ENCODE measurements at regions not wholly inside any gene's neighbourhood (a gene's known extent, or its start where the extent isn't known, plus 50 kb on each side); places are given as distances from the start of the nearest gene placed in this dataset.

GRCh38 chr12:33562401-33562800, 122.8 kb upstream of the SYT10 start:
- H3K4me3 ChIP-seq (replicated peaks; ENCODE audit: insufficient read depth, low read length): no peak overlapping the region
- TF ChIP-seq GABPA (IDR thresholded peaks at IDR 0.05; ENCODE audit: low read depth): no peak
- no peak for TF ChIP-seq SPI1 (IDR thresholded peaks at IDR 0.05; ENCODE audit: borderline replicate concordance, low read depth)
- no peak for TF ChIP-seq POLR2AphosphoS5 (IDR thresholded peaks at IDR 0.05; ENCODE audit: low read depth)
- no peak for TF ChIP-seq CTCF (IDR thresholded peaks at IDR 0.05; ENCODE audit: insufficient read depth, low read length)
- TF ChIP-seq REST (IDR thresholded peaks at IDR 0.05; ENCODE audit: insufficient replicate concordance, low read depth): no peak
- H3K27ac ChIP-seq (replicated peaks): no peak overlapping the region
- no peaks in the 10 kb centered on the region for H3K27me3 ChIP-seq (ENCODE audit: insufficient read depth, poor library complexity, severe bottlenecking)
- DNase-seq (ENCODE audit: low read depth in 1 of 2, low spot score in 1 of 2): no peak

- DNase-seq (ENCODE audit: low read depth in 1 of 2, low spot score in 1 of 2): no peak
- TF ChIP-seq CTCF (IDR thresholded peaks at IDR 0.05; ENCODE audit: insufficient read depth, low read length) (no peak), SPI1 (IDR thresholded peaks at IDR 0.05; ENCODE audit: borderline replicate concordance, low read depth) (no peak), POLR2AphosphoS5 (IDR thresholded peaks at IDR 0.05; ENCODE audit: low read depth) (no peak), GABPA (IDR thresholded peaks at IDR 0.05; ENCODE audit: low read depth) (no peak), REST (IDR thresholded peaks at IDR 0.05; ENCODE audit: insufficient replicate concordance, low read depth) (no peak)
- Histone ChIP-seq H3K27me3 (ENCODE audit: insufficient read depth, poor library complexity, severe bottlenecking) (no peaks in the 10 kb centered on the region), H3K27ac (replicated peaks) (no peak overlapping the region), H3K4me3 (replicated peaks; ENCODE audit: insufficient read depth, low read length) (no peak overlapping the region)
Observed at GRCh38 chr12:33566403-33566802, 126.8 kb upstream of the SYT10 start.

GRCh38 chr12:33575346-33575745, 135.7 kb upstream of the SYT10 start:
- no peak for DNase-seq (ENCODE audit: low read depth in 1 of 2, low spot score in 1 of 2)
- no peak overlapping the region for H3K27ac ChIP-seq (replicated peaks)
- TF ChIP-seq CTCF (IDR thresholded peaks at IDR 0.05; ENCODE audit: insufficient read depth, low read length) (no peak), GABPA (IDR thresholded peaks at IDR 0.05; ENCODE audit: low read depth) (no peak), SPI1 (IDR thresholded peaks at IDR 0.05; ENCODE audit: borderline replicate concordance, low read depth) (no peak), REST (IDR thresholded peaks at IDR 0.05; ENCODE audit: insufficient replicate concordance, low read depth) (no peak), POLR2AphosphoS5 (IDR thresholded peaks at IDR 0.05; ENCODE audit: low read depth) (no peak)
- H3K27me3 ChIP-seq (ENCODE audit: insufficient read depth, poor library complexity, severe bottlenecking): no peaks in the 10 kb centered on the region
- H3K4me3 ChIP-seq (replicated peaks; ENCODE audit: insufficient read depth, low read length): no peak overlapping the region
